Stromal cell of bone marrow (primary cell): ENCODE measurements at regions not wholly inside any gene's neighbourhood (a gene's known extent, or its start where the extent isn't known, plus 50 kb on each side); places are given as distances from the start of the nearest gene placed in this dataset.

Experiments used
- DNase-seq: peaks from one replicate; pipeline ENCODE4 v3.0.0-alpha.2; 2012; ENCODE audit warnings: low read depth

DNA sequence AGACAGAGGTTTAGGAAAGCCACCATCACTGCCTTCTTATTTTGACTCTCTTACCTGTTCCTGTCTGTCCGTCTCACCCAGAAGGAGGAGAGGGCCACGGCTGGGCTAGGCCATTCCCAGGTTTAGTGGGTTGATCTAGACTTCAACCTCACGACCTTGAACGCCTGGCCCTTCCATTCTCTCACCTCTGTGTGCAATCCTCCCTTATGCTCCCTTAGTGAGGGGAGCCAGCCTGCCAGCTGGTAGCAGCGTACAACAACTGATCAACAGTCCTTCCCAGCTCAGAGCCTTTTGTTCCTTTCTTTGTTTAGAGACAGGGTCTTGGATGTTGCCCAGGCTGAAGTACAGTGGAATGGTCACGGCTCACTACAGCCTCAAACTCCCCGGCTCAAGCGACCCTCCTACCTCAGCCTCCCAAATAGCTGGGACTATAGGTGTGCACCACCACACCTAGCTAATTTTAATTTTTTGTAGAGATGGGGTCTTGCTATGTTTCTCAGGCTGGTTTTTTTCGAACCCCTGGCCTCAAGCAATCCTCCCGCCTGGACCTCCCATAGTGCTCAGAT, 123.9 kb downstream of the ZNF664 start:
- no peak for DNase-seq

DNA sequence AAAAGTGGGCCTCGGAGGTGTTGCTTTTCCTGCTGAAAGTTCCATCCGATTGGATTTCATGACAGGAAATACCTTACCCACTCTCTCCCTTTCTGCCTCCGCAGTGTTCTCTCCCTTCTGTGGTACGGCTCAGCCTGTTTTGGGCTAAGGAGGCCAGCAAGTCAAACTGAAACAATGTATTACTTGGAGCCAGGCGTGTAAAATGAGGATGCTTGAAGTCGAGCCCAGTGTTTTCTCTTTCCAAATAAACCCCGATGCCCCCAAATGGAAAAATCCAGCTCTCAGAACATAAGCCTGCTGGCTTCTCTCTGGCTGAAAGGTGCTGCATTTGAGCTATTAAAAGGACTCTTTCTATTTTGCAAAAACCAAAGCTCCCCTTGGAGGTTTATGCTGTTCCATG, 124.7 kb downstream of the ZNF664 start:
- peak; percentile 7 for DNase-seq

DNA sequence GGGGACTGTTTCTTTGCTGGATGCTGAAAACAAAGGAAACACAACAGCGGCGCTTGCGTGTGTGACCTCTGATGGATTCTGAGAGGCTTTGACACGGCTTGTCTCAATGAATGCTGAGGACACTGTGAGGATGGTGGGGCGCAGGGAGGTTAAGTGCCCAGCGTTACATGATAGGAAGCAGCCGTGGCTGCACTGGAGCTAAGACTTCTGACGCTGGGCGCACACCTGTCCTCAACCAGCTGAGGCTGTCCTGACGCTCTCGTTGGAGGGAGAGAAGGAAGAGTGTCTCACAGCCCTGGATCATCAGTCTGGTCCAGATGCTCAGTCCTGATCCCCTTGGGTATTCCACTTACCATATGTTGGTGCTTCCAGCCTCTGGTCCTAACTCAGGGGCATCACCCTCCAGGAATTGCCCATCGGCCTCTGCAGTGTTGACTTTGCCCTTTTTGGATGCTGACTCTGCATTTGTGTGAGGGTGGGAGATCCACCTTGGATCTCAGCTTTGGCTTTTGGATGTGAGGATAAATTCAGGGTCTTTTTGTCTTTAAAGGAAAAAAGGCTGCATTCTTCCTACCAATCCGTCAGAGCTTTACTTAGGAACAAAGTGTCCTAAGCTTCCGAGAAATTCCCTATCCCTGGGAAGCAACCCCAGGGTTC, 125.2 kb downstream of the ZNF664 start:
- no peak for DNase-seq

DNA sequence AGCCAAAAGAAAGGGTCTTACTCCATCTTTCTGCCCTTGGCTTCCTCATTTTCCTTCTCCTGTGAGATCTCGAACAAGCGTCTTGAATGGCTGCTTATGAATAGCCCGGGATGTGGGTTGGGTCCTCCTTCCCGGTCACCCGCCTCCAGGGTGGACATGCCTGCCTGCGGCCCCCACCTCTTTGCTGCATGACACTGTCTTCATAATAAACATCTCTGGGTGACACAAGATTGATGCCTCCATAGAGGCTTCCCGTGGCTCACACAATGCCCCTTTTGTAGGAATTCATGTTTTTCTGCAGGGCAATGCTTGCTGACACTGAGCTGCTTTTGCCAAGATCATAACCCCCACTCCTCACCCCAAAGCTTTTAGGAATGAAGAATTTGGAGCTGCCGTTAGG, 125.9 kb downstream of the ZNF664 start:
- DNase-seq = no peak

DNA sequence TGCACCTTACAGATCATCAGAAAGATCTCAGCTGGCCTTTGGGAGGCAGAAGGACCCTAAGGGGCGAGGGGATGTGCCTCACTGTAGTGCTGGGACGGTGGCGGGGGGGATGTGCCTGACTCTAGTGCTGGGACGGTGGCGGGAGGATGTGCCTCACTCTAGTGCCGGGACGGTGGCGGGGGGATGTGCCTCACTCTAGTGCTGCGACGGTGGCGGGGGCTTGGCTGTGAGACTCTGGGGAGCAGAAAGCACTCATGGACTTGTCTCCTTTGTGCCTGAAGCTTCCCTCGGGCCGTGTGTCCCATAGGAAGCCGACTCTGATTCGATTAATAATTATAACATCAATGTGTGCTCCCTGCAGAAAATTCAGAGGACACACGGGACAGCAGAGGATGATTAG, 126.6 kb downstream of the ZNF664 start:
- DNase-seq = no peak

DNA sequence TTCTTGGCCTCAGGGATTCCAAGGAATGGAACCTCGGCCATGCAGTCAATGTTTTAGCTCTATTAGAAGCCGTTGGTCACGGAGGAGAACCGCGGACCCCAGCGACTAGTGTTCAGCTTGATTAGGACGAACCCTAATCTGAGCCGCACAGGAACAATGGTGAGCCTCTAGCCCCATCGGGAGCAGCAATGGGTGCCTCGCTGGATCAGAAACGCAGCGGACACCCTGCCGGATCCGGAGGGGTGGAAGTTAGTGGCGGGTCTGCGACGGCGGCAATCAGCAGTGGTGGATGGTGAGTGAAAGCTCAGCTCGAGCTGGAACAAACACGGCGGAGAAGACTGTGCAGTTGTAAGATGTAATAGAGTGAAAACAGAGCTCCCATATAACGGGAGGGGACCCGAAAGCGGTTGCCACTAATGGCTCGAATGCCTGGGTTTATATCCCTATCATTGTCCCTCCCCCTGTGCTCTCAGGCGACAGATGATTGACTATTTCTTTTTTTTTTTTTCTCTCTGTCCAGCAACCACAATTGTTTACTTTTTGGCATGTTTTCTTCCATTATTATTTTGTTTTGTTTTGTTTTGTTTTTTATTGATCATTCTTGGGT, 127.7 kb downstream of the ZNF664 start:
- DNase-seq = no peak

DNA sequence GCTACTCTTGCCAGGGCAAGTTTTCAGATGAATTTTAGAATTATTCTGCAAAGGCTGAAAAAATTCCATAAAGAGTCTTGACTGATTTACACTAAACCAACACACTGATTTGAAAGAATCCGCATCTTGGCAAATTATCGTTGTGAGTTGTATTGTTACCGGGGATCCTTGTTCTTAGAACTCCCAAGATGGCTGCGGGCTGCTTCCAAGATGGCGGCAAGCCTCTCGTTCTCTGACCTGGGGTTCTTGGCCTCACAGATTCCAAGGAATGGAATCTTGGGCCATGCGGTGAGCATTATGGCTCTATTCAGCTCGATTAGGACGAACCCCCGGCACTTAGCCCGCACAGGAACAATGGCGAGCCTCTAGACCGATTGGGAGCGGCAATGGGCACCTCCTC, 132.5 kb downstream of the ZNF664 start:
- DNase-seq = no peak

DNA sequence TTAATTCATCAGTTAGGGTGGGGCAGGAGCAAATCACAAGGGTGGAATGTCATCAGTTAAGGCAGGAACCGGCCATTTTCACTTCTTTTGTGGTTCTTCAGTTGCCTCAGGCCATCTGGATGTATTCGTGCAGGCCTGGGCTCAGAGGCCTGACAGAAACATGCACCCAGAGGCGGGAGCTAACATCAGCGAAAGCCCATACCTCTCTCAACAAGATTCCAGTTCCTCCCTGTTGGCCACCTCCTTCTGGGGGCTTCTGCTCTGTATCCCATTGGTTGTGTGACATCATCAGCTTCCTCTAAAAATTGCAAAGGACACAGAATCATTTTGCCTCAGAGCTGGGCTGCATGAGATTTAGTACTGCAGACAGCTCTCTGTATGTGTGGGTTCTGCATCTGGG, 134.3 kb downstream of the ZNF664 start:
- DNase-seq = no peak

DNA sequence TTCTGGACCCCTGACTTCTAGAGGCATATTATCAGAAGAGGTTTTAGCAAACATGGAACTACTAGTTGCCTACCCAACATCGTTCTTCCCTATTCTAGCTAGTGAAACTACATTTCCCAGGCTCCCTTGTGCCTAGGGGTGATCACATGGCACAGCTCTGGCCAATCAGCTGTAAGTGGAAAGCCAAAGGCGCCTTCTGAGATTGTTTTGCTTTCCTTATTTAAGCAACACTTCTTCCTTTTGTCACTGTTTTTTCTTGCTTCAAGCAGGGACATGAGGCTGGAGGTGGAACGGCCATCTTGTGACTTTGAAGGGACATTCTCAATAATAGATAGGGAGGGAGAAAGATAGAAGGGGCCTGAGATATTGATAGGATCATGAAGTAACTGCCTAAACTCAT, 136.7 kb downstream of the ZNF664 start:
- no peak for DNase-seq

DNA sequence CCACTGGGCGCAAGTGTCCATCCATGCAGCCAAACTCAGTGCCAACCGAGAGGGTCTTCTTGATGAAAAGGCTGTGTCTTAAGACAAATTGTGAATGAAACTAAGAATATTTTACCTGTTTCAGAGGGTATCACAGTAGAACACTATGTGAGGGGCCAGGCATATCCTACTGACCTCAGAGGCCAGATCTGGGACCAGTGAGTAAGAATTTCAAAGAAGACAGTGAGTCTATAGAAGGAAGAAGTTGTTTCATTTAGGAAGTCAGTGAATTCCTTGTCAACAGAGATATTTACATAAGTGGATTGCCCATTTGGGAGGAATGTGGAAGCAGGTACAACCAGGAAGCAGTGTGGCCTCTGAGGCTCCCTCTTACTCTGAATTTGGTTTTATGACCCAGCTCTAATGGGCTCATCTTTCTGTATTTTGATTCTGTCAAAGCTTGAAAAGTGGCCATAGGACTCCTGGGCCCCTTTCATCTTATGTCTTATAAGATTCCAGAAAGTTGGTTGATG, 137.4 kb downstream of the ZNF664 start:
- no peak for DNase-seq

DNA sequence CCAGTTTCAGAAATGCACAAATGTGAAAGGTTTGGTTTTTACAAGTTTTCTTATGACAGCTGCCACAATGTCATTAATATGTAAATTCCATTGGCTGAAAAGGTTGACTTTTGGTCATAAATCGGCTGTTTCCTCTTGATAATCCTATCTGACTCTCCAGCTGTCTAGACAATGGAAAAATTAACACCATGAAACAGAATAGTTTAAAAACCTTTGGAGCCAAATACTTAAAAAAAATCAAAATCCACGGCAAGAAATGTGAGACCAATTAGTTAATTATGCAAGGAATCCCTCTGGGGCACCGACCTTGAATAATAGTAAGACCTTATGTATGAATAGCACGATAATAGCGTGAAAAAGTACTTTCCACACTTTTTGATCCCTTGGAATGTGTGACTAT, 138.0 kb downstream of the ZNF664 start:
- no peak for DNase-seq

DNA sequence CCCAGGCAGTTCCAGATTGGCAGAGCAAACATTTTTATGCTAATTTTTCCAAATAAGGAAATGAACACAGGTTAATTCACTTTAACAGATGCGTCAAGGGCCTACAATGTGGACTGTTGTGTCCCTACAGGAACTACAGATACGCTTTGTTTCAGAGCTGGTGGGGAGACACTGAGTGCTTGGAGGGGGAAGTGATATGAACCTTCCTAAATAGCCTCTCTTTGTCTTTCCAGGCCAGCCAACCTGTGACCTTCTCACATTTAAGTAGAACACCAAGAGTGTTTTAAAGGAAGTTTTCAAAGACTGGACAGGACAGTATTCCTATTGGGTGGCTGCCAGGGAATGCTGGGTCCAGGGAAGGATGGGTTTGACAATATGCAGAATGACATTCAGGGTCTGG, 141.3 kb downstream of the ZNF664 start:
- DNase-seq = no peak

DNA sequence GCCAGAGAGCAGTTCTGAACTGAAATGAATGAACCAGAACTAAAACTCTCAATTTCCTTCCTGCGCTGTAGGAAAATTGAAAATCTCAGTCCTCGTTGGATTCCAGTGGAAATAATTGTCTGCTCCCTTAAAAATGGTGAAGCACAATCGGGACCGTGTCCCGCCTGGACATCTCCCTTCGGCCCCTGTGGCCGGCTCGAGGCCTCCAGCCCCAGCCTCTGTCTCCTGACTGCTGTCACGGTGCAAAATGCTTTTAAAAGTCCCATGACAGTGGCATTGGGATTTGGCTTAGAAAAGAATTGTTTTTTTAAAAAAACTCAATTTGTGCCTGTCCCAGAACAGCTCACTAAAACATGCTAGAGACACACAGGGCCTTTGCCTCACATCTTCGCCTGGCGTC, 142.5 kb downstream of the ZNF664 start:
- no peak for DNase-seq

DNA sequence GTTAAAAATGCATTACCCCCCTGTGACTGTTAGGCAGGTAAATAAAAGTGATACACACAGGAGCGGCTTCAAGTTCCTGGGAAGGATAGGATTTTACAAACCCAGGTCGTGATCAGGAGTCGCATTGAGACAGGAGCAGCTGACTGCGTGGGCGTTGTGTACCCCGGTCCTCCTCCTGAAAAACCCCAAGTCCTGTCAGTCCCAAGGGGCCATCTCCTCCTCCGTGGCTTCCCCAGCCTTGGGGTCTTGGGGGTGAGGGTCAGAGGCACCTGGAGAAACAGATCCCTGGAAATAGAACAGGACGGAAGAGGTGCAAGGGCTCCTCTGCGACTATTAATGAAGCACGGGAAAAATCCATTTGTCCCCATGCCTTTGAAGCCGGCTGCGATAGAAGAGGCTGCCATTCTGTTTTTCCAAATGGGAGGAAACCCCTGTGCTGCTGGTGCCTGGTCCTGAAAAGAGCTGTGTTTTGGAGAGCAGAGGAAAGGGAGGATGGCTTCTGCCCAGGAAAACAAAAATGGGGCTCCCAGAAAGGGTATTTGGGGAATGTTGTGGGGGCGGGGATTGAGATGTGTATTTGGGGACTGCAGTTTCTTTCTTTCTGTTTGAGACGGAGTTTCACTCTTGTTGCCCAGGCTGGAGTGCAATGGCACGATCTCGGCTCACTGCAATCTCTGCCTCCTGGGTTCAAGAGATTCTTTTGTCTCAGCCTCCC, 143.1 kb downstream of the ZNF664 start:
- no peak for DNase-seq

DNA sequence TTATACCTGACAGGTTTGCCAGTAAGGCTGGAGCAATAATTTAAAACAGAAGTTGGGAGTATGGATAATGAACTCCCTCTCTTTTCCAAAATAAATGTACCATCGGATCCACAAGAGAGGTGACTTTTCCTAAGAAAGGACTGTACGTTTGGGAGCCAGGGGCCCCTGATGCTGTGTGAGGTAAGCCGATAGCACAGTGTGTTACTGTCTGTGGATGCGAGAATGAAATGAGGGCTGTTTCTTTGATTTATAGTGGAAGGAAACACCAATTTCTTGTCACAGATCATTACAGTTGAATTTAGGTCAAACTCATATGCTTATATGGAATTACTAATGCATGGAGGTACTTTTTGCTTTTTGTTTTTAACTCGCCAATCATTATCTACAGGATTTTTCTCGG, 147.7 kb downstream of the ZNF664 start:
- DNase-seq = no peak

DNA sequence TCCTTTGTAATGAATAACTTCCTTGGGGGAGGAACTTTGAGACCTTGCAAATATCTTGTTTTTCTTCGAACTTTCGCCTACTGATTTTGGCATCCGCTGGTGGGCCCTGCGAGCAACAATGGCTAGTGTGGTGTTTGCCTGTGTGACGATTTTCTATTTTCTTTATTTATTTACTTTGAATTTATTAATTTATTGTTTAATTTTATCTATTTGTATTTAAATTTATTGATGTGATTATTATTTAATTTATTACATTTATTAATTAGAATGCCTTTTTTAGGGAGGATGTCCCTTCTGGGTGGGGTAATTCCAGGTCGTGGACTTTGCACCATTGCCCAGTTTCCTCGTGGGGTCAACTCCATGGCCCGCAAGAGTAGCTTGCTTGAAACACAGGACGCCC, 149.7 kb downstream of the ZNF664 start:
- DNase-seq = no peak

DNA sequence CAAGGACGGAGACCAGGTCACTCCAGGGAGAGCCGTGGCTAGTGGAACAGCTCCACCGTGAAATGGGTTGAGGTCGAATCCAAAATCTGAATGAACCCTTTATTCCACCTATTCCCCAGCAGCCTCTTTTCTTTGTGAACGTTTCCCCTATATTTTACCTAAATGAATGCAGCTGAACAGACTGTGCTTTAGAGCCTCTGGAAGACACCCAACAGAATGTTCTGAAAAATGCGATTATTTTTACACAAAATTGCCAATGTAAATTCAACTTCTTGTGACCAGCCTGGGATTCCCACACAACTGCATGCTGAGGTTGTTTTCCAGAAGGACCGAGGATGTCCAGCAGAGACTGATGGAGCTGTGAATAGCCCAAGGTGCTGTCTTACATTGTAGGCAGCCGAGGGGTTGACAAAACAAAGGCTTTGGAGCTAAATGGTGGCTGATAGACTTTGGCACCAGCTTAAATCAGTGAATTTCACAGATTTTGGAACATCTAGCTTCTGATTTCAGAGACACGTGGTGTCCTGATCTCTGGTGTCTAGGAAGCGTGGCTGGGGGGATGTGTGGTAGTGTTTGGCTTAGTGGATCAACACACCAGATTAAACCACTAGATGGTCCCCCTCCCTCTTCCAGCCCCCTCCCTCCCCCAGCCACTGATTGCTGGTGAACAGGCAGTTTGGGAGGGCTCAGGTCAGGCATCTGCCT, 150.4 kb downstream of the ZNF664 start:
- no peak for DNase-seq

DNA sequence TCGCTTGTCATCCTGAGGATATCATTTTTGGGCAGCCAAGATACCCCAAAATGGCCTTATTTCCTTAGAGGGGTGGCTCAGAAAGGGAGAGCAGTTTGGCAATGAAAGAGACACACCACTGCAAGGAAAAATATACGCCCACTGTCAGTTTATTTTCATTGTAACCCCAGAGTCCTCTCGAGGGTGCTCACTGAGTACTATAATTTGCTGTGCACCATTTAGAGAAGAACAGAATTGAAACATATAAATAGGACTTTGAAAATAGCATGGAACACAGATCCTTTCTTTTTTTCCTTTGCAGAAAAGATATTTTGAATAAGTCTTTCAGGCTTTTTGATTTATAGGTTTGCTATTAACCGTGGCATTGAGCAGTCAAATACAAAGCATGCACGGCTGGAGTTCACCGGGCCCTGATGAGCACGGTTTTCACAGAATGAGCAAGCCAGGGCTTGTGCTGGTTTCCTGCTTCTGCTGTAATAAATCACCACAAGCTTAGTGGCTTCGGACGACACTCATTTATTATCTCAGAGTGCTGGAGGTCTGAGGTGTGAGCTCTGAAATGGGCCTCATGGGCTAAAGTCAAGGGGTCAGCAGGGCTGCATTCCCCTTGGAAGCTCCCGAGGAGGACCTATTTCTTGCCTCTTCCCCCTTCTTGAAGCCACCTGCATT, 152.3 kb downstream of the ZNF664 start:
- no peak for DNase-seq

DNA sequence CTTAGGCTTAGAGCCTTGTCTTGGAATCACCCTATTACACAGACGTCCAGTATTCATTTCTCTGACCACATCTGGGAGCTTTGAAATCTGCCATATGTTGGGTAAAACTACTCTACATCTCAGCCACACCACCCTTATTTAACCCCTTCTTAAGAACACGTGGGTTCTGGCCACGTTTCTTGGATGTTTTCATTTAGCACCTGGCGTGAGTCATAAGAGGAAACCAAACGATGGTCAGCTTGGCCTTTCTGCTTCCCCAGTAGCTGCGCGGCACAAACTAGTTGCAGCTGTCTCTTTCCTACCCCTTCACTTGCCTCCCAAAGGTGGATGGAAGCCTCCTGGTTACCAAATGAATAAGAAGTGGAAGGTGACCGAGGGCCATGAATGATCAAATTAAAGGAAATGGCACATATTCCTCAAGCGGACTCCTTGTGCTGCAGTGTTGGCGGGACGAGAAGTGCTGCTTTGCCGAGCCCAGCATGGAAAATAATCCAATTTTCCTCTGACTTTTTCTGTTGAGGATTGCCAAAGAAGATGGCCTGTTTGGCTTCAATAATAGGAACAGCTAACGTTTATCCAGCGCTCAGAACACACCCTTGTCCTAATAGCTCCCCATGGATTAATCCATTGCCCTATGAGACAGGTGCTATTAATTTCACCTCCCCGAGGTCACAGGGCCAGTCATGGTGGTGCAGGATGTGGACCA, 154.1 kb downstream of the ZNF664 start:
- no peak for DNase-seq

DNA sequence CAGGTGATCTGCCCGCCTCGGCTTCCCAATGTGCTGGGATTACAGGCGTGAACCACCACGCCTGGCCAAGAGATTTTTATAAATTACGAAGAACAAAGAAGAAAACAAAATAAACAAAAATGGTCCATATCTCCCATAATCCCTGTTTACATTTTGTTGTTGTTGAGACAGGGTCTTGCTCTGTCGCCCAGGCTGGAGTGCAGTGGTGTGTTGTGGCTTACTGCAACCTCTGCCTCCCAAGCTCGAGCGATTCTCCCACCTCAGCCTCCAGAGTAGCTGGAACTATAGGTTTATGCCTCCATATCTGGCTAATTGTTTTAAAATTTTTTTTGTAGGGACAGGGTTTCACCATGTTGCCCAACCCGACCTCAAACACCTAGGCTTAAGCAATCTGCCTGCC, 156.1 kb downstream of the ZNF664 start:
- no peak for DNase-seq
